ENCODE measurements at regions not wholly inside any gene's neighbourhood (a gene's known extent, or its start where the extent isn't known, plus 50 kb on each side); places are given as distances from the start of the nearest gene placed in this dataset.

DNA sequence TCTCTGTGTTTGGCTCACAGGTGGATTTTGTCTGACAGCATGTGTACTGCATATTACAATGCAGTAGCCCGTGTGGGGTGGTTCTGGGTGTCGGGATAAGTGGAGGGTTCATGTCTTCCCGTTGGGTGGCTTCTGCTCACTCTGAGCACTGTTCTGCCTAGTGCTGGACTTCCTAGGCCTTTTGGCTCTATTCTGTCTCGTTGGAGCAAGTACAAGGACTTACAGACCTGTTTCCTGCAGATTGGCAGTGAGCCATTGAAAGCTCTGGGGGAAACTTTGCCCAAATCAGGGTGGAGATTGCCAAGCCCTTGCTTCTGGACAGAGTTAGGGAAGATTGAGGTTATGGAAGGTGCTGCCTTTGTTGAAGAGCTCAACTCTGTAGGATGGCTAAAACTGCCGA, 91.1 kb upstream of the SLC4A4 start (continued):
- TF ChIP-seq NFXL1 (IDR thresholded peaks at IDR 0.05; ENCODE audit: borderline replicate concordance) (no peak), STAT1 (conservative IDR thresholded peaks at IDR 0.05) (no peak), USF1 (IDR thresholded peaks at IDR 0.05; ENCODE audit: borderline replicate concordance, extremely low read length, insufficient read depth, low read depth, low read length) (no peak), LARP7 (IDR thresholded peaks at IDR 0.05) (no peak), RBBP5 (conservative IDR thresholded peaks at IDR 0.05) (no peak), HDAC6 (IDR thresholded peaks at IDR 0.05; ENCODE audit: unreplicated experiment) (no peak)
- TF ChIP-seq, protein P1, sequence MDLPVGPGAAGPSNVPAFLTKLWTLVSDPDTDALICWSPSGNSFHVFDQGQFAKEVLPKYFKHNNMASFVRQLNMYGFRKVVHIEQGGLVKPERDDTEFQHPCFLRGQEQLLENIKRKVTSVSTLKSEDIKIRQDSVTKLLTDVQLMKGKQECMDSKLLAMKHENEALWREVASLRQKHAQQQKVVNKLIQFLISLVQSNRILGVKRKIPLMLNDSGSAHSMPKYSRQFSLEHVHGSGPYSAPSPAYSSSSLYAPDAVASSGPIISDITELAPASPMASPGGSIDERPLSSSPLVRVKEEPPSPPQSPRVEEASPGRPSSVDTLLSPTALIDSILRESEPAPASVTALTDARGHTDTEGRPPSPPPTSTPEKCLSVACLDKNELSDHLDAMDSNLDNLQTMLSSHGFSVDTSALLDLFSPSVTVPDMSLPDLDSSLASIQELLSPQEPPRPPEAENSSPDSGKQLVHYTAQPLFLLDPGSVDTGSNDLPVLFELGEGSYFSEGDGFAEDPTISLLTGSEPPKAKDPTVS (IDR thresholded peaks at IDR 0.05; ENCODE audit: low read depth, low read length) = no peak

GRCh38 chr4:71251261-71251660, 87.6 kb upstream of the SLC4A4 start:
- no peak for ATAC-seq
- Histone ChIP-seq H3K36me3 (ENCODE audit: control insufficient read depth in 2 of 2, insufficient read depth in 2 of 2, low read length in 1 of 2) (no peaks in the 10 kb centered on the region), H2AFZ (ENCODE audit: control insufficient read depth, low read depth, low read length) (no peak overlapping the region), H3K4me3 (no peak overlapping the region), H3K79me2 (ENCODE audit: control insufficient read depth, insufficient read depth, low read length) (no peaks in the 10 kb centered on the region), H3K4me1 (ENCODE audit: control insufficient read depth, insufficient read depth, low read length) (no peaks in the 10 kb centered on the region), H3K9ac (ENCODE audit: control insufficient read depth, insufficient read depth, low read length) (no peak overlapping the region), H3K4me2 (ENCODE audit: control insufficient read depth, insufficient read depth) (no peak overlapping the region), H3K27me3 (replicated peaks in 1 of 2; ENCODE audit: control insufficient read depth in 2 of 2, insufficient read depth in 2 of 2, low read length in 1 of 2) (no peaks in the 10 kb centered on the region), H3K27ac (ENCODE audit: control insufficient read depth, insufficient read depth) (no peak overlapping the region), H4K20me1 (ENCODE audit: control insufficient read depth, insufficient read depth) (no peaks in the 10 kb centered on the region), H3K9me3 (replicated peaks; ENCODE audit: control insufficient read depth, insufficient read depth, low read length) (no peaks in the 10 kb centered on the region)
- TF ChIP-seq TBL1XR1 (IDR thresholded peaks at IDR 0.05; ENCODE audit: low read depth, low read length) = no peak
- TF ChIP-seq, protein P2, sequence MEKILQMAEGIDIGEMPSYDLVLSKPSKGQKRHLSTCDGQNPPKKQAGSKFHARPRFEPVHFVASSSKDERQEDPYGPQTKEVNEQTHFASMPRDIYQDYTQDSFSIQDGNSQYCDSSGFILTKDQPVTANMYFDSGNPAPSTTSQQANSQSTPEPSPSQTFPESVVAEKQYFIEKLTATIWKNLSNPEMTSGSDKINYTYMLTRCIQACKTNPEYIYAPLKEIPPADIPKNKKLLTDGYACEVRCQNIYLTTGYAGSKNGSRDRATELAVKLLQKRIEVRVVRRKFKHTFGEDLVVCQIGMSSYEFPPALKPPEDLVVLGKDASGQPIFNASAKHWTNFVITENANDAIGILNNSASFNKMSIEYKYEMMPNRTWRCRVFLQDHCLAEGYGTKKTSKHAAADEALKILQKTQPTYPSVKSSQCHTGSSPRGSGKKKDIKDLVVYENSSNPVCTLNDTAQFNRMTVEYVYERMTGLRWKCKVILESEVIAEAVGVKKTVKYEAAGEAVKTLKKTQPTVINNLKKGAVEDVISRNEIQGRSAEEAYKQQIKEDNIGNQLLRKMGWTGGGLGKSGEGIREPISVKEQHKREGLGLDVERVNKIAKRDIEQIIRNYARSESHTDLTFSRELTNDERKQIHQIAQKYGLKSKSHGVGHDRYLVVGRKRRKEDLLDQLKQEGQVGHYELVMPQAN (conservative IDR thresholded peaks at IDR 0.05) = no peak
- no peak for TF ChIP-seq NR2C1 (IDR thresholded peaks at IDR 0.05)
- TF ChIP-seq SKIL (IDR thresholded peaks at IDR 0.05; ENCODE audit: low read depth, poor library complexity, severe bottlenecking) = no peak
- no peak for TF ChIP-seq KLF5 (IDR thresholded peaks at IDR 0.05; ENCODE audit: partially characterized antibody)
- ChIA-PET CTCF (interaction anchor here (1.0 to 2.5 kb wide), 5 partner anchors 15 to 67 kb away, joined by 3 to 12 read pairs (median 7); no protein-coding TSS in a partner anchor), SMC1A (ENCODE audit: uncharacterized antibody, unreplicated experiment) (interaction anchor here (1.1 to 1.7 kb wide), 4 partner anchors 9 to 24 kb away, joined by 3 to 6 read pairs (median 4); no protein-coding TSS in a partner anchor), RAD21 (ENCODE audit: unreplicated experiment) (interaction anchor here (1.5 kb wide), 1 partner anchor 18 kb away, joined by 7 read pairs; no protein-coding TSS in a partner anchor), POLR2A (no interaction called here)
- WGBS (ENCODE audit: insufficient coverage, insufficient replicate concordance, low lambda C conversion rate, missing lambda C conversion rate) = 28% methylated on average over 2 of the region's 2 CpGs
- DNase-seq (ENCODE audit: low read depth, low spot score) = no peak
- FAIRE-seq = no peak
- intact Hi-C loops (cut with micrococcal nuclease; ENCODE audit: unreplicated experiment) (no loop called here), in situ Hi-C loops (cut with MboI) (no loop called here)
- BruUV-seq (replicated peaks) = no TSS peak
